Stimulated activated naive CD8-positive, alpha-beta T cell treated with anti-CD3 and anti-CD28 coated beads, Interleukin-15, amount 100 ng/mL, for 72 hours (primary cell): ENCODE measurements at regions not wholly inside any gene's neighbourhood (a gene's known extent, or its start where the extent isn't known, plus 50 kb on each side); places are given as distances from the start of the nearest gene placed in this dataset.

Experiments used
- ATAC-seq: fragments of 150-1000 bp; cut with Tn5 transposase; 2 replicates; pipeline ENCODE4 v1.10.0; 2021; ENCODE audit warnings: mild to moderate bottlenecking, moderate library complexity
- DNase-seq, 2 donors: peaks; one replicate each; pipeline ENCODE4 v3.0.0; 2021 to 2022
- H3K27ac Mint-ChIP-seq, 2 donors: one replicate each; pipeline ENCODE4 v1.8.0; 2022; ENCODE audit warnings: mild to moderate bottlenecking in 2 of 2, mixed read lengths in 2 of 2, moderate library complexity in 2 of 2
- H3K27me3 Mint-ChIP-seq: one replicate; pipeline ENCODE4 v1.8.0; 2022; ENCODE audit warnings: mixed read lengths
- H3K4me1 Mint-ChIP-seq: one replicate; pipeline ENCODE4 v1.8.0; 2022; ENCODE audit warnings: mild to moderate bottlenecking, mixed read lengths
- H3K4me3 Mint-ChIP-seq, 2 donors: one replicate each; pipeline ENCODE4 v1.8.0; 2022; ENCODE audit warnings: mild to moderate bottlenecking in 2 of 2, mixed read lengths in 2 of 2, moderate library complexity in 1 of 2
- H3K9me3 Mint-ChIP-seq, 2 donors: one replicate each; pipeline ENCODE4 v1.8.0; 2022; ENCODE audit warnings: mixed read lengths in 2 of 2

- no peak for ATAC-seq
- peaks cover 6% of the 10 kb centered on the region for H3K4me1 Mint-ChIP-seq
- DNase-seq = no peak
- no peak overlapping the region for H3K27ac Mint-ChIP-seq
- H3K4me3 Mint-ChIP-seq = no peak overlapping the region
- H3K27me3 Mint-ChIP-seq = no peaks in the 10 kb centered on the region
- H3K9me3 Mint-ChIP-seq = peaks cover 0 to 4% of the 10 kb centered on the region in 2 donors
Measured at GRCh38 chr1:228851193-228851592, 115.9 kb downstream of the RHOU start.

GRCh38 chr1:228851618-228852017, 116.3 kb downstream of the RHOU start:
- Mint-ChIP-seq H3K4me1 (peaks cover 6% of the 10 kb centered on the region), H3K4me3 (no peak overlapping the region), H3K27me3 (no peaks in the 10 kb centered on the region), H3K27ac (no peak overlapping the region), H3K9me3 (peaks cover 0 to 4% of the 10 kb centered on the region in 2 donors)
- no peak for ATAC-seq
- no peak for DNase-seq

GRCh38 chr1:228852024-228852423, 116.7 kb downstream of the RHOU start:
- Mint-ChIP-seq H3K4me1 (peaks cover 6% of the 10 kb centered on the region), H3K9me3 (peaks cover 0 to 4% of the 10 kb centered on the region in 2 donors), H3K4me3 (no peak overlapping the region), H3K27ac (no peak overlapping the region), H3K27me3 (no peaks in the 10 kb centered on the region)
- DNase-seq (no peak), ATAC-seq (no peak)

- Mint-ChIP-seq H3K9me3 (peaks cover 0 to 4% of the 10 kb centered on the region in 2 donors), H3K27ac (no peak overlapping the region), H3K4me1 (peaks cover 6% of the 10 kb centered on the region), H3K27me3 (no peaks in the 10 kb centered on the region), H3K4me3 (no peak overlapping the region)
- no peak for DNase-seq
- ATAC-seq = no peak
Measured at GRCh38 chr1:228852511-228853088, 117.3 kb downstream of the RHOU start.

- Mint-ChIP-seq H3K4me1 (peaks cover 6% of the 10 kb centered on the region), H3K27me3 (peaks cover 4% of the 10 kb centered on the region), H3K9me3 (peaks cover 0 to 4% of the 10 kb centered on the region in 2 donors), H3K4me3 (no peak overlapping the region), H3K27ac (no peak overlapping the region)
- DNase-seq = no peak
- no peak for ATAC-seq
Measured at GRCh38 chr1:228853191-228853590, 117.9 kb downstream of the RHOU start.

- H3K4me3 Mint-ChIP-seq = no peak overlapping the region
- no peak overlapping the region for H3K27ac Mint-ChIP-seq
- no peak for ATAC-seq
- H3K4me1 Mint-ChIP-seq = peaks cover 2% of the 10 kb centered on the region
- no peak for DNase-seq
- peaks cover 7% of the 10 kb centered on the region for H3K27me3 Mint-ChIP-seq
- H3K9me3 Mint-ChIP-seq = peaks cover 0 to 4% of the 10 kb centered on the region in 2 donors
Measured at GRCh38 chr1:228853637-228854036, 118.4 kb downstream of the RHOU start.

GRCh38 chr1:228854907-228855306, 119.6 kb downstream of the RHOU start:
- no peak for DNase-seq
- no peak for ATAC-seq
- no peak overlapping the region for H3K27ac Mint-ChIP-seq
- H3K27me3 Mint-ChIP-seq = peaks cover 14% of the 10 kb centered on the region
- no peak overlapping the region for H3K4me3 Mint-ChIP-seq
- peaks cover 0 to 4% of the 10 kb centered on the region in 2 donors for H3K9me3 Mint-ChIP-seq
- H3K4me1 Mint-ChIP-seq = no peaks in the 10 kb centered on the region

- peaks cover 14% of the 10 kb centered on the region for H3K27me3 Mint-ChIP-seq
- H3K27ac Mint-ChIP-seq = no peak overlapping the region
- H3K4me1 Mint-ChIP-seq = peaks cover 13% of the 10 kb centered on the region
- no peak overlapping the region for H3K4me3 Mint-ChIP-seq
- H3K9me3 Mint-ChIP-seq = peaks cover 0 to 4% of the 10 kb centered on the region in 2 donors
- no peak for DNase-seq
- no peak for ATAC-seq
Measured at GRCh38 chr1:228857611-228858010, 122.3 kb downstream of the RHOU start.

- Mint-ChIP-seq H3K9me3 (no peaks in the 10 kb centered on the region), H3K27me3 (peaks cover 14% of the 10 kb centered on the region), H3K4me1 (peaks cover 34% of the 10 kb centered on the region), H3K4me3 (no peak overlapping the region), H3K27ac (no peak overlapping the region)
- ATAC-seq (peak; percentile 64), DNase-seq (no peak)
Measured at GRCh38 chr1:228860911-228861831, 125.9 kb downstream of the RHOU start.

GRCh38 chr1:228861832-228862180, 126.5 kb downstream of the RHOU start:
- Mint-ChIP-seq H3K4me3 (no peak overlapping the region), H3K27ac (no peak overlapping the region), H3K27me3 (peaks cover 14% of the 10 kb centered on the region), H3K4me1 (peaks cover 34% of the 10 kb centered on the region), H3K9me3 (no peaks in the 10 kb centered on the region)
- ATAC-seq = peak; percentile 7
- DNase-seq = no peak

GRCh38 chr1:228862542-228863505, 127.5 kb downstream of the RHOU start:
- no peaks in the 10 kb centered on the region for H3K9me3 Mint-ChIP-seq
- ATAC-seq = no peak
- H3K4me1 Mint-ChIP-seq = peaks cover 37% of the 10 kb centered on the region
- peaks cover 14% of the 10 kb centered on the region for H3K27me3 Mint-ChIP-seq
- no peak for DNase-seq
- no peak overlapping the region for H3K4me3 Mint-ChIP-seq
- peak overlapping the region in 1 of 2 donors; percentile 88 for H3K27ac Mint-ChIP-seq

- Mint-ChIP-seq H3K27ac (peak overlapping the region in 1 of 2 donors; percentile 88), H3K27me3 (peaks cover 7% of the 10 kb centered on the region), H3K4me3 (no peak overlapping the region), H3K9me3 (no peaks in the 10 kb centered on the region), H3K4me1 (peaks cover 40% of the 10 kb centered on the region)
- ATAC-seq (no peak), DNase-seq (no peak)
Measured at GRCh38 chr1:228863776-228864175, 128.5 kb downstream of the RHOU start.

GRCh38 chr1:228865627-228866330, 130.5 kb downstream of the RHOU start:
- Mint-ChIP-seq H3K4me1 (peaks cover 40% of the 10 kb centered on the region), H3K9me3 (no peaks in the 10 kb centered on the region), H3K27ac (peak overlapping the region; percentile 27 to 28), H3K4me3 (no peak overlapping the region), H3K27me3 (no peaks in the 10 kb centered on the region)
- ATAC-seq = no peak
- DNase-seq = no peak

- no peak overlapping the region for H3K4me3 Mint-ChIP-seq
- DNase-seq = no peak
Measured at GRCh38 chr1:228866468-228866867, 131.2 kb downstream of the RHOU start.

More at GRCh38 chr1:228866468-228866867, 131.2 kb downstream of the RHOU start:
- Mint-ChIP-seq H3K9me3 (no peaks in the 10 kb centered on the region), H3K27ac (no peak overlapping the region), H3K4me1 (peaks cover 34% of the 10 kb centered on the region), H3K27me3 (no peaks in the 10 kb centered on the region)
- ATAC-seq = no peak
